Fibroblast of lung (primary cell): ENCODE measurements at regions not wholly inside any gene's neighbourhood (a gene's known extent, or its start where the extent isn't known, plus 50 kb on each side); places are given as distances from the start of the nearest gene placed in this dataset.

ENCODE experiments used
- DNase-seq, 2 donors: peaks; one replicate each; pipeline versions ENCODE4 v3.0.0 to v3.0.0-alpha.2; 2010; ENCODE audit warnings: low read depth in 2 of 2
- H2AFZ ChIP-seq: 2 replicates; pipeline ENCODE4 v1.5.1; 2012; ENCODE audit warnings: low read length, control low read depth, inconsistent platforms
- H3K27ac ChIP-seq: 2 replicates; pipeline ENCODE4 v1.5.1; 2011; ENCODE audit warnings: low read length, control low read depth; ENCODE audit not compliant: insufficient read depth
- H3K27me3 ChIP-seq: 2 replicates; pipeline ENCODE4 v1.5.1; 2011; ENCODE audit warnings: mild to moderate bottlenecking, low read length; ENCODE audit not compliant: control insufficient read depth, insufficient read depth
- H3K36me3 ChIP-seq: 2 replicates; pipeline ENCODE4 v1.5.1; 2011; ENCODE audit warnings: low read length; ENCODE audit not compliant: control insufficient read depth, insufficient read depth
- H3K4me1 ChIP-seq: 2 replicates; pipeline ENCODE4 v1.5.1; 2011; ENCODE audit warnings: low read length; ENCODE audit not compliant: control insufficient read depth, insufficient read depth; ENCODE audit errors: extremely low read depth
- H3K4me2 ChIP-seq: 2 replicates; pipeline ENCODE4 v1.5.1; 2011; ENCODE audit warnings: low read length, control low read depth; ENCODE audit not compliant: insufficient read depth; ENCODE audit errors: extremely low read depth
- H3K4me3 ChIP-seq, 4 experiments: fragments of 200-600 bp in 1 of 4; sonication (generic) in 1 of 4; replicated peaks in 1 of 4; 2 replicates each; pipeline ENCODE4 v1.5.1; 2011 to 2016; ENCODE audit warnings: low read length in 4 of 4, low read depth in 3 of 4, mild to moderate bottlenecking in 3 of 4, control low read depth in 2 of 4, inconsistent platforms in 1 of 4, mixed read lengths in 1 of 4; ENCODE audit not compliant: insufficient read depth in 1 of 4; ENCODE audit errors: control extremely low read depth in 1 of 4
- H3K79me2 ChIP-seq: 2 replicates; pipeline ENCODE4 v1.5.1; 2012; ENCODE audit warnings: mild to moderate bottlenecking, low read length, inconsistent platforms; ENCODE audit not compliant: control insufficient read depth, insufficient read depth
- H3K9ac ChIP-seq: 2 replicates; pipeline ENCODE4 v1.5.1; 2011; ENCODE audit warnings: mild to moderate bottlenecking, low read length, control low read depth; ENCODE audit not compliant: insufficient read depth
- H3K9me3 ChIP-seq: 2 replicates; pipeline ENCODE4 v1.5.1; 2012; ENCODE audit warnings: low read depth, low read length; ENCODE audit not compliant: control insufficient read depth, insufficient read depth
- H4K20me1 ChIP-seq: 2 replicates; pipeline ENCODE4 v1.5.1; 2011; ENCODE audit warnings: low read length; ENCODE audit not compliant: control insufficient read depth, insufficient read depth; ENCODE audit errors: extremely low read depth
- CTCF ChIP-seq, 2 donors: IDR thresholded peaks in 1 of 2; conservative IDR thresholded peaks in 1 of 2; 1 replicate in 1 of 2; 2 replicates in 1 of 2; pipeline ENCODE4 v1.5.1; 2011 to 2012; ENCODE audit warnings: low read length in 2 of 2, control low read depth in 1 of 2, inconsistent platforms in 1 of 2, low read depth in 1 of 2, mild to moderate bottlenecking in 1 of 2
- EZH2 ChIP-seq: IDR thresholded peaks from 2 replicates; pipeline ENCODE4 v1.5.1; 2012; ENCODE audit warnings: low read length, control low read depth, mild to moderate bottlenecking; ENCODE audit errors: missing control alignments

DNA sequence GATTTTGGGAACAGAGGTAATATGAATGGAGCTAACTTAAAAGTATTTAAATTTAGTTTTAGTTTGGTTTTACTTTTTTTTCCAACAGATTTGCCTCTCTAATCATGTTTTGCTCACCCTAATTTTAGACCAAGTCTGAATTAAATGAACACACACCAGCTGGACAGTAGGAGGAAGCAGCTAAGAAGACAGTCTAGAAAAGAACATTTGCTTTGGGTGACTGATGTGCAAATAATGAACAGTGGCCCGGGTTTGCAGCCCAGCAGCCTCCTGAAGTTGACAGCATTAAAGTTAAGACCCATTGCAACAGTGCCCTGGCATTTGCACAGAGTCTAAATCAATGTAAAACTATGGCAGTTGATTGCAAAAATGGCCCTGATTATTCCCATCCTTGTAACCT is 66.4 kb upstream of the SORL1 start:
- H4K20me1 ChIP-seq = no peaks in the 10 kb centered on the region
- no peaks in the 10 kb centered on the region for H3K79me2 ChIP-seq
- no peak overlapping the region for H3K4me2 ChIP-seq
- TF ChIP-seq CTCF (conservative IDR thresholded peaks at IDR 0.05 in 1 of 2, IDR thresholded peaks at IDR 0.05 in 1 of 2; ENCODE audit: low read depth in 1 of 2, low read length in 2 of 2) (no peak), EZH2 (no peak)
- no peaks in the 10 kb centered on the region for H3K4me1 ChIP-seq
- H2AFZ ChIP-seq = no peak overlapping the region
- H3K9ac ChIP-seq = no peak overlapping the region
- DNase-seq = no peak
- H3K27ac ChIP-seq = no peak overlapping the region
- no peaks in the 10 kb centered on the region for H3K36me3 ChIP-seq
- H3K9me3 ChIP-seq = no peaks in the 10 kb centered on the region
- H3K4me3 ChIP-seq = no peak overlapping the region
- H3K27me3 ChIP-seq = peaks cover 3% of the 10 kb centered on the region
